Activated naive CD8-positive, alpha-beta T cell treated with anti-CD3 and anti-CD28 coated beads, Interleukin-2, amount 50 U/mL, for 24 hours (primary cell): ENCODE measurements at regions not wholly inside any gene's neighbourhood (a gene's known extent, or its start where the extent isn't known, plus 50 kb on each side); places are given as distances from the start of the nearest gene placed in this dataset.
"Not testable (repeated sequence)": the region's sequence is repeated elsewhere in the genome, so short reads cannot be mapped to it uniquely, and the experiment has no call there.

Source experiments
- ATAC-seq: fragments of 150-1000 bp; cut with Tn5 transposase; one replicate; pipeline ENCODE4 v1.10.0; 2021
- DNase-seq: peaks from one replicate; pipeline ENCODE4 v3.0.0; 2021
- H3K27ac Mint-ChIP-seq: one replicate; pipeline ENCODE4 v1.8.0; 2021; ENCODE audit warnings: mild to moderate bottlenecking, mixed read lengths
- H3K27me3 Mint-ChIP-seq: one replicate; pipeline ENCODE4 v1.8.0; 2021; ENCODE audit warnings: mixed read lengths
- H3K36me3 Mint-ChIP-seq: one replicate; pipeline ENCODE4 v1.8.0; 2021; ENCODE audit warnings: low read depth, mixed read lengths
- H3K4me1 Mint-ChIP-seq: one replicate; pipeline ENCODE4 v1.8.0; 2021; ENCODE audit warnings: mixed read lengths
- H3K4me3 Mint-ChIP-seq: one replicate; pipeline ENCODE4 v1.8.0; 2021; ENCODE audit warnings: mild to moderate bottlenecking, moderate library complexity, mixed read lengths
- H3K9me3 Mint-ChIP-seq: one replicate; pipeline ENCODE4 v1.8.0; 2021; ENCODE audit warnings: mixed read lengths

GRCh38 chr2:47697681-47698435 lies 85.1 kb upstream of the MSH6 start:
- not testable (repeated sequence) for H3K36me3 Mint-ChIP-seq, H3K9me3 Mint-ChIP-seq, H3K4me3 Mint-ChIP-seq

GRCh38 chr2:47697000-47697601 lies 85.8 kb upstream of the MSH6 start:
- Mint-ChIP-seq H3K27me3 (peaks cover 7% of the 10 kb centered on the region), H3K4me1 (no peaks in the 10 kb centered on the region)
- no peak for ATAC-seq

More at GRCh38 chr2:47697681-47698435, 85.1 kb upstream of the MSH6 start:
- not testable (repeated sequence) for H3K27me3 Mint-ChIP-seq, H3K4me1 Mint-ChIP-seq, ATAC-seq, H3K27ac Mint-ChIP-seq, DNase-seq

GRCh38 chr2:47696478-47696831 lies 86.5 kb upstream of the MSH6 start:
- Mint-ChIP-seq H3K27ac (no peak overlapping the region), H3K4me3 (no peak overlapping the region), H3K9me3 (no peaks in the 10 kb centered on the region), H3K27me3 (peaks cover 7% of the 10 kb centered on the region), H3K4me1 (no peaks in the 10 kb centered on the region), H3K36me3 (no peaks in the 10 kb centered on the region)
- ATAC-seq (no peak), DNase-seq (no peak)

More at GRCh38 chr2:47697000-47697601, 85.8 kb upstream of the MSH6 start:
- no peak overlapping the region for H3K27ac Mint-ChIP-seq
- no peaks in the 10 kb centered on the region for H3K9me3 Mint-ChIP-seq
- no peaks in the 10 kb centered on the region for H3K36me3 Mint-ChIP-seq
- no peak for DNase-seq
- H3K4me3 Mint-ChIP-seq: no peak overlapping the region

GRCh38 chr2:47695800-47696477 lies 87.0 kb upstream of the MSH6 start:
- Mint-ChIP-seq H3K4me1 (no peaks in the 10 kb centered on the region), H3K36me3 (no peaks in the 10 kb centered on the region), H3K4me3 (no peak overlapping the region), H3K9me3 (no peaks in the 10 kb centered on the region), H3K27ac (no peak overlapping the region), H3K27me3 (peaks cover 7% of the 10 kb centered on the region)
- no peak for ATAC-seq
- DNase-seq: no peak

GRCh38 chr2:47694451-47694850 lies 88.5 kb upstream of the MSH6 start:
- not testable (repeated sequence) for H3K4me3 Mint-ChIP-seq, ATAC-seq, H3K27ac Mint-ChIP-seq

GRCh38 chr2:47690706-47691325 lies 92.1 kb upstream of the MSH6 start:
- not testable (repeated sequence) for H3K27me3 Mint-ChIP-seq, H3K4me3 Mint-ChIP-seq, DNase-seq, H3K27ac Mint-ChIP-seq, H3K4me1 Mint-ChIP-seq, H3K36me3 Mint-ChIP-seq, H3K9me3 Mint-ChIP-seq, ATAC-seq

More at GRCh38 chr2:47694451-47694850, 88.5 kb upstream of the MSH6 start:
- not testable (repeated sequence) for DNase-seq, H3K4me1 Mint-ChIP-seq, H3K27me3 Mint-ChIP-seq, H3K9me3 Mint-ChIP-seq, H3K36me3 Mint-ChIP-seq

- H3K4me3 Mint-ChIP-seq: no peak overlapping the region
- H3K36me3 Mint-ChIP-seq: no peaks in the 10 kb centered on the region
- H3K27ac Mint-ChIP-seq: no peak overlapping the region
- H3K27me3 Mint-ChIP-seq: peaks cover 3% of the 10 kb centered on the region
- ATAC-seq (no peak), DNase-seq (no peak)
- H3K4me1 Mint-ChIP-seq: peaks cover 5% of the 10 kb centered on the region
- no peaks in the 10 kb centered on the region for H3K9me3 Mint-ChIP-seq
Observed at GRCh38 chr2:47690132-47690531, 92.8 kb upstream of the MSH6 start.

- not testable (repeated sequence) for H3K36me3 Mint-ChIP-seq, DNase-seq, H3K27ac Mint-ChIP-seq, H3K4me1 Mint-ChIP-seq, ATAC-seq, H3K9me3 Mint-ChIP-seq, H3K4me3 Mint-ChIP-seq, H3K27me3 Mint-ChIP-seq
Observed at GRCh38 chr2:47689118-47689517, 93.8 kb upstream of the MSH6 start.

- Mint-ChIP-seq H3K4me1 (peaks cover 5% of the 10 kb centered on the region), H3K27me3 (no peaks in the 10 kb centered on the region), H3K9me3 (no peaks in the 10 kb centered on the region), H3K27ac (no peak overlapping the region), H3K4me3 (no peak overlapping the region), H3K36me3 (no peaks in the 10 kb centered on the region)
- ATAC-seq (no peak), DNase-seq (no peak)
Observed at GRCh38 chr2:47688561-47688960, 94.4 kb upstream of the MSH6 start.

- no peaks in the 10 kb centered on the region for H3K9me3 Mint-ChIP-seq
- no peaks in the 10 kb centered on the region for H3K27me3 Mint-ChIP-seq
- ATAC-seq (no peak), DNase-seq (no peak)
- no peaks in the 10 kb centered on the region for H3K36me3 Mint-ChIP-seq
- peaks cover 5% of the 10 kb centered on the region for H3K4me1 Mint-ChIP-seq
- no peak overlapping the region for H3K27ac Mint-ChIP-seq
- H3K4me3 Mint-ChIP-seq: no peak overlapping the region
Observed at GRCh38 chr2:47687856-47688255, 95.1 kb upstream of the MSH6 start.

GRCh38 chr2:47686018-47686417 lies 96.9 kb upstream of the MSH6 start:
- no peak overlapping the region for H3K4me3 Mint-ChIP-seq
- H3K27ac Mint-ChIP-seq: no peak overlapping the region
- DNase-seq: no peak
- no peaks in the 10 kb centered on the region for H3K27me3 Mint-ChIP-seq
- peaks cover 5% of the 10 kb centered on the region for H3K4me1 Mint-ChIP-seq
- H3K9me3 Mint-ChIP-seq: no peaks in the 10 kb centered on the region
- ATAC-seq: no peak
- H3K36me3 Mint-ChIP-seq: no peaks in the 10 kb centered on the region

- Mint-ChIP-seq H3K9me3 (no peaks in the 10 kb centered on the region), H3K4me3 (no peak overlapping the region), H3K27me3 (no peaks in the 10 kb centered on the region), H3K36me3 (no peaks in the 10 kb centered on the region), H3K4me1 (no peaks in the 10 kb centered on the region), H3K27ac (no peak overlapping the region)
- ATAC-seq (no peak), DNase-seq (no peak)
Observed at GRCh38 chr2:47682216-47682749, 100.7 kb upstream of the MSH6 start.

- Mint-ChIP-seq H3K4me3 (no peak overlapping the region), H3K27ac (no peak overlapping the region), H3K27me3 (no peaks in the 10 kb centered on the region), H3K9me3 (no peaks in the 10 kb centered on the region), H3K4me1 (no peaks in the 10 kb centered on the region), H3K36me3 (no peaks in the 10 kb centered on the region)
- ATAC-seq (no peak), DNase-seq (no peak)
Observed at GRCh38 chr2:47676261-47676926, 105.6 kb upstream of the KCNK12 start.

- ATAC-seq (no peak), DNase-seq (no peak)
- Mint-ChIP-seq H3K27me3 (no peaks in the 10 kb centered on the region), H3K36me3 (no peaks in the 10 kb centered on the region), H3K9me3 (no peaks in the 10 kb centered on the region), H3K4me3 (no peak overlapping the region), H3K4me1 (no peaks in the 10 kb centered on the region), H3K27ac (no peak overlapping the region)
Observed at GRCh38 chr2:47675196-47675825, 104.5 kb upstream of the KCNK12 start.
